IMR-90 (cell line): ENCODE measurements at regions not wholly inside any gene's neighbourhood (a gene's known extent, or its start where the extent isn't known, plus 50 kb on each side); places are given as distances from the start of the nearest gene placed in this dataset.
"Not testable (repeated sequence)": the region's sequence is repeated elsewhere in the genome, so short reads cannot be mapped to it uniquely, and the experiment has no call there.

ENCODE experiments used
- CTCF ChIP-seq: conservative IDR thresholded peaks from 2 replicates; pipeline ENCODE4 v1.5.1; 2012; ENCODE audit warnings: mild to moderate bottlenecking, low read depth, low read length, improper control_type of control experiment
- POLR2A ChIP-seq: IDR thresholded peaks from 2 replicates; pipeline ENCODE4 v1.6.1; 2012; ENCODE audit warnings: mild to moderate bottlenecking, low read depth, low read length

- not testable (repeated sequence) for TF ChIP-seq POLR2A, CTCF
Measured at GRCh38 chr2:106330384-106331261, 136.5 kb upstream of the UXS1 start.
